ENCODE measurements at regions not wholly inside any gene's neighbourhood (a gene's known extent, or its start where the extent isn't known, plus 50 kb on each side); places are given as distances from the start of the nearest gene placed in this dataset.

GRCh38 chr13:30845297-30846214, 60.5 kb upstream of the MEDAG start:
- DNase-seq (ENCODE audit: low read depth) = no peak
- H3K4me3 ChIP-seq (ENCODE audit: low read length) = no peak overlapping the region
- TF ChIP-seq CTCF (conservative IDR thresholded peaks at IDR 0.05; ENCODE audit: low read depth, low read length) = no peak

- no peak for TF ChIP-seq CTCF (conservative IDR thresholded peaks at IDR 0.05; ENCODE audit: low read depth, low read length)
- H3K4me3 ChIP-seq (ENCODE audit: low read length) = no peak overlapping the region
- no peak for DNase-seq (ENCODE audit: low read depth)
These were observed 59.8 kb upstream of the MEDAG start for GRCh38 chr13:30846311-30846710.

- TF ChIP-seq CTCF (conservative IDR thresholded peaks at IDR 0.05; ENCODE audit: low read depth, low read length) = no peak
- no peak for DNase-seq (ENCODE audit: low read depth)
- H3K4me3 ChIP-seq (ENCODE audit: low read length) = no peak overlapping the region
These were observed 59.2 kb upstream of the MEDAG start for GRCh38 chr13:30846866-30847265.

GRCh38 chr13:30847650-30848307, 58.3 kb upstream of the MEDAG start:
- TF ChIP-seq CTCF (conservative IDR thresholded peaks at IDR 0.05; ENCODE audit: low read depth, low read length) = no peak
- no peak overlapping the region for H3K4me3 ChIP-seq (ENCODE audit: low read length)
- DNase-seq (ENCODE audit: low read depth) = peak; percentile 84

GRCh38 chr13:30848332-30849027, 57.6 kb upstream of the MEDAG start:
- no peak for DNase-seq (ENCODE audit: low read depth)
- no peak overlapping the region for H3K4me3 ChIP-seq (ENCODE audit: low read length)
- no peak for TF ChIP-seq CTCF (conservative IDR thresholded peaks at IDR 0.05; ENCODE audit: low read depth, low read length)

- no peak for DNase-seq (ENCODE audit: low read depth)
- no peak for TF ChIP-seq CTCF (conservative IDR thresholded peaks at IDR 0.05; ENCODE audit: low read depth, low read length)
- H3K4me3 ChIP-seq (ENCODE audit: low read length) = no peak overlapping the region
These were observed 56.5 kb upstream of the MEDAG start for GRCh38 chr13:30849611-30850010.
